ENCODE measurements at regions not wholly inside any gene's neighbourhood (a gene's known extent, or its start where the extent isn't known, plus 50 kb on each side); places are given as distances from the start of the nearest gene placed in this dataset.

DNA sequence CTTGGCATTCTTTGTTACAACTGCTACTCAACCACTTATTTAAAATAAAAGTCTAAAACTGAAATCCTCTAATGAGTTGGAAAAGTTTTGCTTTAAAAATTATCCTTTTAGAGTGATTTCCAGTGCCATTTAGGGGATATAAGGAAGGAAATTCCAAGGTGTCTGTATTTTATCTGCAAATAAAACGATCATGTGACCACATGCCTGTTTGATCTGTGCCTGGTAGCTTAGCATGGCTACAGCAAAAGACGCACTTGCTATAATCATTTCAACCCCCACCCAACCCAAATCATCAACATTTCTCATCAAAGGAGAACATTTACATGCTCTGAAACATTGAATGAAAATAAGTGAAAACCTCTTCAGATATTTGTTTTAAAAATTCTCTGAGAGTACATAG lies 615.1 kb downstream of the IRS1 start:
- Mint-ChIP-seq H3K36me3 (ENCODE audit: low read depth) (peaks cover 2% of the 10 kb centered on the region), H3K27me3 (peaks cover 12% of the 10 kb centered on the region), H3K27ac (no peak overlapping the region), H3K4me1 (no peaks in the 10 kb centered on the region), H3K4me3 (no peak overlapping the region)
- no peak for DNase-seq
- H3K9me3 ChIP-seq (ENCODE audit: control insufficient read depth, low read length, poor library complexity, severe bottlenecking): no peaks in the 10 kb centered on the region
- no peak for ATAC-seq

- Mint-ChIP-seq H3K4me3 (no peak overlapping the region), H3K36me3 (ENCODE audit: low read depth) (peaks cover 2% of the 10 kb centered on the region), H3K27ac (no peak overlapping the region), H3K27me3 (peaks cover 12% of the 10 kb centered on the region), H3K4me1 (no peaks in the 10 kb centered on the region)
- ATAC-seq (no peak), DNase-seq (no peak)
- H3K9me3 ChIP-seq (ENCODE audit: control insufficient read depth, low read length, poor library complexity, severe bottlenecking): no peaks in the 10 kb centered on the region
These were observed 616.1 kb downstream of the IRS1 start for GRCh38 chr2:226183550-226183949.

DNA sequence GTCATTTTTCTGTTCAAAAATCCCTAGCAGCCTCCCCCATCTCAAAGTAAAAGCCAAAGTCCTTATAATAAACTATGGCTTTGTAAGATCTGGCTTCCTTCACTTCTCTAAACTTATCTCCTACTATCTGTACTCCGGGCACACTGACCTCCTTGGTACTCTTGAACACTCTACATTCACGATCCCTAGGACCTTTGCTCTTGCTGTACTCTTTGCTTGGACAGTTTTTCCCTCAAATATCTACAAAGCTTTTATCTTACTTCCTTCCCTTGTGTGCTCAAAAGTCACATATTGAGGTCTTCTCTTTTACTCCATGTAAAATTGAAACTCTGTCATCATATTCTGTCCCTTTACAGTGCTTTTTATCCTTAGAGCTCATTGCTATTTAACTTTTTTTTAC lies 616.6 kb downstream of the IRS1 start:
- no peak overlapping the region for H3K27ac Mint-ChIP-seq
- H3K9me3 ChIP-seq (ENCODE audit: control insufficient read depth, low read length, poor library complexity, severe bottlenecking): no peaks in the 10 kb centered on the region
- DNase-seq: no peak
- H3K36me3 Mint-ChIP-seq (ENCODE audit: low read depth): peaks cover 2% of the 10 kb centered on the region
- H3K4me3 Mint-ChIP-seq: no peak overlapping the region
- no peak for ATAC-seq
- peaks cover 12% of the 10 kb centered on the region for H3K27me3 Mint-ChIP-seq
- H3K4me1 Mint-ChIP-seq: no peaks in the 10 kb centered on the region

DNA sequence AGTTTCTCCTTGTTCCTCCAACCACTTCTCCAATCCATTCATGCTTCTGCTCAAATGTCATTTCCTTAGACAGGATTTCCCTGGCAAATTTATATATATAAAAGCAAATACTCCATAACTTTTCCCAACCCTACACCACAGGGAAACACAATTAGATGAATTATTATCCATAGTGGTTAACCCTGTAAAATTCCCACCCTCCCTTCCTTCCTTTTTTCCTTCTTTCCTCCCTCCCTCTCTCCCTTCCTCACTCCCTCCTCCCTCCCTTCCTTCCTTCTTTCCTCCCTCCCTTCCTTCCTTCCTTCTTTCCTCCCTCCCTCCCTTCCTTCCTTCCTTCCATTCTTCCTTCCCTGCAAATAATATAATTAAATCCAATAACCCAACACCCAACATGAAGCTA lies 617.7 kb downstream of the IRS1 start:
- peaks cover 2% of the 10 kb centered on the region for H3K36me3 Mint-ChIP-seq (ENCODE audit: low read depth)
- no peaks in the 10 kb centered on the region for H3K9me3 ChIP-seq (ENCODE audit: control insufficient read depth, low read length, poor library complexity, severe bottlenecking)
- DNase-seq (no peak), ATAC-seq (no peak)
- H3K4me3 Mint-ChIP-seq: no peak overlapping the region
- no peaks in the 10 kb centered on the region for H3K4me1 Mint-ChIP-seq
- H3K27ac Mint-ChIP-seq: no peak overlapping the region
- peaks cover 12% of the 10 kb centered on the region for H3K27me3 Mint-ChIP-seq

- H3K27me3 Mint-ChIP-seq: peaks cover 12% of the 10 kb centered on the region
- no peaks in the 10 kb centered on the region for H3K4me1 Mint-ChIP-seq
- no peaks in the 10 kb centered on the region for H3K9me3 ChIP-seq (ENCODE audit: control insufficient read depth, low read length, poor library complexity, severe bottlenecking)
- no peaks in the 10 kb centered on the region for H3K36me3 Mint-ChIP-seq (ENCODE audit: low read depth)
- no peak for ATAC-seq
- H3K27ac Mint-ChIP-seq: no peak overlapping the region
- DNase-seq: no peak
- no peak overlapping the region for H3K4me3 Mint-ChIP-seq
These were observed 619.2 kb downstream of the IRS1 start for GRCh38 chr2:226180281-226180884.

DNA sequence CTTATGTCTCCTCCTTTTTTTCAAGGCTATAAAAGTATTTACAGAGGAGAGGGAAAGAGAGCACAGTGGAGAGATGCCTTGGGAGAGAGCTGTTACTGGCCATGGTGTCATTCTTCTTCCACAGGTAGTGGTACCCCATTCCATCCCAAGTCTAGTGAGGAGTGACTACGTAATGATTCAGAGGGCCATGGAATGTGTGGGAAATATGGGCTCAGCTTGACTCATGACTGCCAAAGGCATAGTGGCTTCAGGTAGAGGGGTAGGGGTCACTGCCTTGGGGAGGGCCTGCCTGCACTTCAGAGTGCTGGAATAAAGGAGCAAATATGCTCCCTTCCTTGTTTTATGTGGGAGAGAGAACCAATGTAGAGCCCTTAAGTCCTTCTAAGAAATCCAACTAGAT lies 620.6 kb downstream of the IRS1 start:
- H3K27ac Mint-ChIP-seq: no peak overlapping the region
- DNase-seq: no peak
- H3K9me3 ChIP-seq (ENCODE audit: control insufficient read depth, low read length, poor library complexity, severe bottlenecking): no peaks in the 10 kb centered on the region
- no peaks in the 10 kb centered on the region for H3K36me3 Mint-ChIP-seq (ENCODE audit: low read depth)
- H3K27me3 Mint-ChIP-seq: peaks cover 6% of the 10 kb centered on the region
- no peak for ATAC-seq
- no peaks in the 10 kb centered on the region for H3K4me1 Mint-ChIP-seq
- no peak overlapping the region for H3K4me3 Mint-ChIP-seq

DNA sequence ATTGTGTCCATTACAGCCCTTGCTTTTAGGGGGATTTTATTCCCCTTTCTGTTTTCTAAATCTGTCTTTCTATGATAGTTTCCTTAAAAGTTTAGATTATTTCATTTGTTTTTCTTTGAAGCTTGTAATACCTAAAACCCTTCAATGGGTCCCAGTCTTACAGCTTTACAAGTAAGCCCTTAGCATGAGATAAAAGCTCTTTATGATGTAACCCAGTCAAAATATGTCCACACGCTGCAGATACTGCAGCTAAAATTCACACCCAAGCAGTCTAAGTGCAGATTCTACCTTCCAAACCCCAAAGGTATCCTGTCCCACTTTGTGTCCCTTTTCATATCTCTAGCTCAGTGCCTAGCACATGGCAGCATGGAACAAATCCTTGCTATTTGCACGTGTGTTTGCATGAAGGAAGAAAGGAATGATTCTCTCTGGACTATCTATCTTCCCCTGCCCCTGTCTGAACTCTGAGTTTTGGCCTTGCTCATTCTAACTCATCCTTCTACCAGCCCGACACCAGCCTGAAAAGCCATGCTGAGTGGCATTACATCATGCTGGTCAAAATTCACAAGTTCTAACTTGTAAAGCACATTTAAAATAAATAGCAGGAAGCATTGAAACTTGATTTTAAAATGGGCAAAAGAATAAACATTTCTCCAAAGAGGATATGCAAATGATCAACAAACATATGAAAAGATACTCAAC lies 623.2 kb downstream of the IRS1 start:
- ATAC-seq: no peak
- no peaks in the 10 kb centered on the region for H3K36me3 Mint-ChIP-seq (ENCODE audit: low read depth)
- no peak overlapping the region for H3K4me3 Mint-ChIP-seq
- no peaks in the 10 kb centered on the region for H3K4me1 Mint-ChIP-seq
- H3K9me3 ChIP-seq (ENCODE audit: control insufficient read depth, low read length, poor library complexity, severe bottlenecking): no peaks in the 10 kb centered on the region
- no peak for DNase-seq
- no peak overlapping the region for H3K27ac Mint-ChIP-seq
- H3K27me3 Mint-ChIP-seq: no peaks in the 10 kb centered on the region

- no peaks in the 10 kb centered on the region for H3K4me1 Mint-ChIP-seq
- no peak overlapping the region for H3K4me3 Mint-ChIP-seq
- no peak overlapping the region for H3K27ac Mint-ChIP-seq
- H3K27me3 Mint-ChIP-seq: no peaks in the 10 kb centered on the region
- no peak for DNase-seq
- ATAC-seq: no peak
- no peaks in the 10 kb centered on the region for H3K9me3 ChIP-seq (ENCODE audit: control insufficient read depth, low read length, poor library complexity, severe bottlenecking)
- H3K36me3 Mint-ChIP-seq (ENCODE audit: low read depth): peaks cover 3% of the 10 kb centered on the region
These were observed 625.2 kb downstream of the IRS1 start for GRCh38 chr2:226174390-226174789.

DNA sequence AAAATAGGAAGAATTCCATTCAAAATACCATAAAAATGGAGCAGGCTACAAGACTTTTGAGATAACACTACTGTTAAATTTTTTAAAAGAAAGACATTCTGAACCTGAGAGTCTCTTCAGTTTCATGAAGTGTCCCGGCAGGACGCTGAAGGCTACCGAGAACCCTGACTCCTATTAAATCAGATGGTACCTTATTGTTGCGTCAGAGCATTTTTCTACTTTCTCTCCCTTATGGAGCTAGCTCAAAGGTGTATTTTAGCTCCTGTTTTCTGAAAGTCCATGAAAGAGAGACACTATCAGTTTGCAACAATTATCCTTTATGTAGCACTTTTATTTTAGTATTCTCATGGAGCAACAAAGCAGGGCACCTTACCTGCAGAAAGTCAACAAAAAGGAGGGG lies 626.7 kb downstream of the IRS1 start:
- no peaks in the 10 kb centered on the region for H3K4me1 Mint-ChIP-seq
- no peak overlapping the region for H3K4me3 Mint-ChIP-seq
- H3K27ac Mint-ChIP-seq: no peak overlapping the region
- DNase-seq (no peak), ATAC-seq (no peak)
- peaks cover 3% of the 10 kb centered on the region for H3K36me3 Mint-ChIP-seq (ENCODE audit: low read depth)
- H3K9me3 ChIP-seq (ENCODE audit: control insufficient read depth, low read length, poor library complexity, severe bottlenecking): no peaks in the 10 kb centered on the region
- H3K27me3 Mint-ChIP-seq: no peaks in the 10 kb centered on the region

GRCh38 chr2:226172309-226172708 lies 627.3 kb downstream of the IRS1 start:
- no peak for ATAC-seq
- H3K27me3 Mint-ChIP-seq: no peaks in the 10 kb centered on the region

DNA sequence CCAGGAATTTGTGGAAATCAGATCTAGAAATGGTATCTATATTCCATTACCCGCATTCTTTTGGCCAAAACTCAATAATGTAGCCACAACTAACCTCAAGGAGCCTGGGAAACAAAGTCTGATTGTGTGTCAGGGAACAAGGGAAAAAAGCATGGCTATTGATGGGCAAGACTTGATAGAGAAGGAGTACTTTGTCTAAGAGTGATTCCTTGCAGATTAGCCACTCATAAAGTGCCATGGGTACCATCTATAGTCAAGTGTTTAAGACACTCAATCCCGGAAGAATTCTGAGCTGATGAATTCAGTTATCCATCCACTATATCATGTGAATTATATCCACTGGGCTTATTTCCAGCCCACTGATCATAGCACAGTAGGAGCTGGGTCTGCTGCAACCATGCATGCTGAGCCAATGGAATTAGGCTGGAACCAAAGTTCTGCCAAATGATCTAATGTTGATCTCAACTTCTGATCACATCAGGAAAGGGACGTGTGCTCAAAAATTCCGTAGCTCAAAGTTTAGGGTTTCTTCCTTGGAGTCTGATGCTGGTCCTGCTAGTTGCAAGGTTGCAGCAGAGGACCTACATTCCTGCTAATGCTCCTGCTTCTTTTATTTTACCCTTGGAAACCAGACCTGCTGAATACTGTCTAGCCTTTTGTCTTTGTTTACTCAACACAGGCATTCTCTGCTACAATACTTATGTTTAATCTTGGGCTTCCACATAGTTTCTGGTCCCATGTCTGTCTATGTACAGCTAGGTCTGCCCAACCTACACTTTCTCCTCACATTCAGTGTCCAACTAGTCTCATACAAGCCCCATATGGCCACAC lies 629.7 kb downstream of the IRS1 start:
- Mint-ChIP-seq H3K36me3 (ENCODE audit: low read depth) (peaks cover 3% of the 10 kb centered on the region), H3K4me3 (no peak overlapping the region), H3K4me1 (no peaks in the 10 kb centered on the region), H3K27me3 (no peaks in the 10 kb centered on the region), H3K27ac (no peak overlapping the region)
- no peak for ATAC-seq
- H3K9me3 ChIP-seq (ENCODE audit: control insufficient read depth, low read length, poor library complexity, severe bottlenecking): no peaks in the 10 kb centered on the region
- DNase-seq: no peak

More at GRCh38 chr2:226172309-226172708, 627.3 kb downstream of the IRS1 start:
- no peak overlapping the region for H3K4me3 Mint-ChIP-seq
- H3K27ac Mint-ChIP-seq: no peak overlapping the region
- H3K4me1 Mint-ChIP-seq: no peaks in the 10 kb centered on the region
- H3K9me3 ChIP-seq (ENCODE audit: control insufficient read depth, low read length, poor library complexity, severe bottlenecking): no peaks in the 10 kb centered on the region
- DNase-seq: no peak
- H3K36me3 Mint-ChIP-seq (ENCODE audit: low read depth): peaks cover 3% of the 10 kb centered on the region

DNA sequence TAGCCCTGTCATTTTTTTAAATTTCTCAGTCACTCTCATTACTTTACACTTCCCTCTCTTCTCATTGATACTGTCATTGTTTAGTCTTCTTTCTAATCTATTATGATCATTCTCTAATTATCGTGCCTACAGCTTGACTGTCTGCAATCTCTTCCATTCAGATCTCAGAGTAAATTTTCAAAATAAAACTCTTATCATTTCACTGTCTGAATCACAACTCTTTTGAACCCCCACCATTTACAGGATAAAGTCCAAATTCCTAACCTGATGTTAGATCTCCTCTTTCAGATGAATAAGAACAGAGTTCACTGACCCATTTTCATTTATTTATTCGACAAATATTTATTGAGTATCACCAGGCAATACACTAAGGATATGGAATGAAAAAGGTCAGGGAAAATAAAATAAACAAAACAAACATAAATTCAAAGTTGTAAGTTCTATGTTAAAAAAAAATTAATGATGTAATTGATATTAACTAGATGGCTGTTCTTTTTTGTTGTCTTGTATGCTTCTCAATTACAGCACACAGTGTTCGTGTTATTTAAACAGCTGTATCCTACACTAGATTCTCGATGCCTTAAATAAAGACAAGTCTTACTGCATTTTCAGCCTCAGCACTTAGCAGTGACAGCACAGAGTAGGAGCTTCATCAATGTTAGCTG lies 631.0 kb downstream of the IRS1 start:
- no peak overlapping the region for H3K27ac Mint-ChIP-seq
- H3K4me1 Mint-ChIP-seq: no peaks in the 10 kb centered on the region
- no peaks in the 10 kb centered on the region for H3K9me3 ChIP-seq (ENCODE audit: control insufficient read depth, low read length, poor library complexity, severe bottlenecking)
- DNase-seq (no peak), ATAC-seq (no peak)
- H3K27me3 Mint-ChIP-seq: no peaks in the 10 kb centered on the region
- no peak overlapping the region for H3K4me3 Mint-ChIP-seq
- H3K36me3 Mint-ChIP-seq (ENCODE audit: low read depth): peaks cover 3% of the 10 kb centered on the region

DNA sequence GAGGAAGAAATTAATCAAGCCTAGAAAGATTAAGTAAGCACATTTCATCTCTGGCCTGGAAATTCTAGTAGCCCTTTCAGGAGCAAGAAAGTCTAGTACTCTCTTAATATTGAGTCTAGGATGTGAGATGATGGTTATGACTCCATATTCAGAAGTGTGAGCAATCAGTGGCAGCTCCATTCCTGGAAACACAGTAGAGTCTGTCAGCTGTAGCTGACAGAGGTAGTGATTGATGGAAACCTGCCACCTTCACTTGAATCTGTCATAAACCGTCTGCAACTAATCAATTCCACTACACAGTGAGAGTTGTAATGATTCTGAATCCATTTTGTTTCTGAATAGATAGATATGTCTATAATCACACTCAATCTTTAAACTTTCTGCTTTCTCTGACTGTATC lies 635.1 kb downstream of the IRS1 start:
- no peaks in the 10 kb centered on the region for H3K36me3 Mint-ChIP-seq (ENCODE audit: low read depth)
- ATAC-seq: no peak
- no peaks in the 10 kb centered on the region for H3K4me1 Mint-ChIP-seq
- no peak overlapping the region for H3K27ac Mint-ChIP-seq
- no peaks in the 10 kb centered on the region for H3K9me3 ChIP-seq (ENCODE audit: control insufficient read depth, low read length, poor library complexity, severe bottlenecking)
- no peak overlapping the region for H3K4me3 Mint-ChIP-seq
- no peak for DNase-seq
- H3K27me3 Mint-ChIP-seq: peaks cover 1% of the 10 kb centered on the region
